KMS-11 (cell line): ENCODE measurements at regions not wholly inside any gene's neighbourhood (a gene's known extent, or its start where the extent isn't known, plus 50 kb on each side); places are given as distances from the start of the nearest gene placed in this dataset.

ENCODE experiments used
- H2AFZ ChIP-seq: fragments of 200-600 bp; sonication (generic); 2 replicates; pipeline ENCODE4 v1.6.1; 2016; ENCODE audit warnings: antibody characterized with exemption, mixed run types, low read depth
- H3K27ac ChIP-seq: fragments of 200-600 bp; sonication (generic); 2 replicates; pipeline ENCODE4 v1.6.1; 2016; ENCODE audit warnings: mild to moderate bottlenecking, mixed run types
- H3K27me3 ChIP-seq: fragments of 200-600 bp; sonication (generic); 2 replicates; pipeline ENCODE4 v1.6.1; 2017; ENCODE audit warnings: mild to moderate bottlenecking, low read depth, mixed run types, moderate library complexity; ENCODE audit not compliant: insufficient read depth
- H3K36me3 ChIP-seq: fragments of 200-600 bp; sonication (generic); 2 replicates; pipeline ENCODE4 v1.6.1; 2017; ENCODE audit warnings: mild to moderate bottlenecking, mixed run types; ENCODE audit not compliant: insufficient read depth
- H3K4me1 ChIP-seq: fragments of 200-600 bp; sonication (generic); 2 replicates; pipeline ENCODE4 v1.6.1; 2016; ENCODE audit warnings: mild to moderate bottlenecking, low read depth, mixed run types; ENCODE audit not compliant: poor library complexity, severe bottlenecking
- H3K4me2 ChIP-seq: fragments of 200-600 bp; sonication (generic); 2 replicates; pipeline ENCODE4 v1.7.0; 2016; ENCODE audit warnings: mild to moderate bottlenecking, mixed run types
- H3K4me3 ChIP-seq: fragments of 200-600 bp; sonication (generic); IDR thresholded peaks from 2 replicates; pipeline ENCODE4 v1.6.1; 2017; ENCODE audit warnings: low read depth, low read length, mixed read lengths; ENCODE audit not compliant: insufficient read depth
- H3K79me2 ChIP-seq: fragments of 200-600 bp; sonication (generic); 2 replicates; pipeline ENCODE4 v1.6.1; 2016; ENCODE audit warnings: low read depth, mixed run types; ENCODE audit not compliant: insufficient read depth
- H3K9ac ChIP-seq: fragments of 200-600 bp; sonication (generic); 2 replicates; pipeline ENCODE4 v1.6.1; 2016; ENCODE audit warnings: mild to moderate bottlenecking, mixed run types
- H4K20me1 ChIP-seq: fragments of 200-600 bp; sonication (generic); 2 replicates; pipeline ENCODE4 v1.6.1; 2016; ENCODE audit warnings: mild to moderate bottlenecking, mixed run types; ENCODE audit not compliant: insufficient read depth
- CTCF ChIP-seq: fragments of 200-600 bp; sonication (generic); conservative IDR thresholded peaks from 2 replicates; pipeline ENCODE4 v1.6.1; 2017; ENCODE audit warnings: low read depth, mild to moderate bottlenecking, antibody characterized with exemption, low read length, moderate library complexity, mixed read lengths

DNA sequence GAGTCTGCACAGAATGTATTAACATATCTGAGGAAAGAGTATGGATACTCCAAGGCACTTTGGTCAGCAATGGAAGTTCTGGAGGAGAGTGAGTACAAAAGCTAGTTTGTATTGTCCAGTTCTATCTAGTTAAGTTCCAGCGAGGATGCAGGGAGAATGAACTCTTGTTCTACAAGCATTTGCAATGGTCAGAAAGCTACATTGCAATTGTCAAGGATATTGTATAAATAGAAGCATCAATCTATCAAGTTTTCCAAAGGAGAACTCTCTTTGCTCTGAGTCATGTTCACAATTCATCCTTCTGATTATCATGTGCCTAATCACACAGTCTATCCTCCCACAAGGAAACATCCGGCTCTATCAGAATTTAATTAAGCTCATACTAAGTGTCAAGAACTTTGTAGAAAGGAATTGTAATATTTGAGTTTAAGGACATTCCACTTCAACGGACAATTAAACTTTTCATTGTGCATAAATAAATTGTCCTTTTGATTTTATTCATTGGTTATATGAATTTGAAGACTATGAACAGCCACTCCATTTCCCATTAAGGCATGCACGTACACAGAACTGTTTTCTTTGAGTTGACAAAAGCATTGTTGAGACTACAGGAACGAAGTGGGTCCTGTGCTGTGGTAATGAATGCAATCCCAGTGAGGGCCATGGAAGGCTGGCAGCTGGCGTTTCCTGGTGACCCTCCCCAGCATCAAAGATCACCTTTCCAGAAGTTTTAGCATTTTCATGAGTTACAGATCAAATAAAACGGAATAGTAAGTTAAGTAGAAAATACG lies 973.5 kb upstream of the GOT2 start:
- H3K4me3 ChIP-seq, result no peak overlapping the region
- no peaks in the 10 kb centered on the region for H3K36me3 ChIP-seq
- H3K4me2 ChIP-seq, result no peak overlapping the region
- no peak overlapping the region for H3K27ac ChIP-seq
- no peaks in the 10 kb centered on the region for H3K79me2 ChIP-seq
- no peak overlapping the region for H2AFZ ChIP-seq
- H3K9ac ChIP-seq, result no peak overlapping the region
- no peaks in the 10 kb centered on the region for H4K20me1 ChIP-seq
- H3K4me1 ChIP-seq, result no peaks in the 10 kb centered on the region
- no peak for TF ChIP-seq CTCF
- H3K27me3 ChIP-seq, result no peaks in the 10 kb centered on the region

GRCh38 chr16:59701963-59702930 lies 968.1 kb upstream of the GOT2 start:
- Histone ChIP-seq H3K36me3 (no peaks in the 10 kb centered on the region), H3K79me2 (no peaks in the 10 kb centered on the region), H3K4me3 (no peak overlapping the region), H3K27me3 (no peaks in the 10 kb centered on the region), H3K4me1 (no peaks in the 10 kb centered on the region), H4K20me1 (no peaks in the 10 kb centered on the region), H3K9ac (no peak overlapping the region), H3K4me2 (no peak overlapping the region), H3K27ac (no peak overlapping the region), H2AFZ (no peak overlapping the region)
- no peak for TF ChIP-seq CTCF

- no peak overlapping the region for H3K4me2 ChIP-seq
- H3K36me3 ChIP-seq, result no peaks in the 10 kb centered on the region
- no peaks in the 10 kb centered on the region for H3K4me1 ChIP-seq
- H3K27ac ChIP-seq, result no peak overlapping the region
- no peaks in the 10 kb centered on the region for H4K20me1 ChIP-seq
- H3K27me3 ChIP-seq, result no peaks in the 10 kb centered on the region
- no peak overlapping the region for H3K4me3 ChIP-seq
- no peak overlapping the region for H3K9ac ChIP-seq
- no peaks in the 10 kb centered on the region for H3K79me2 ChIP-seq
- no peak for TF ChIP-seq CTCF
- H2AFZ ChIP-seq, result no peak overlapping the region
Observed at GRCh38 chr16:59699786-59700185, 965.7 kb upstream of the GOT2 start.

GRCh38 chr16:59698346-59699020 lies 964.4 kb upstream of the GOT2 start:
- no peaks in the 10 kb centered on the region for H3K36me3 ChIP-seq
- no peaks in the 10 kb centered on the region for H3K79me2 ChIP-seq
- TF ChIP-seq CTCF, result no peak
- H3K9ac ChIP-seq, result no peak overlapping the region
- H4K20me1 ChIP-seq, result no peaks in the 10 kb centered on the region
- H2AFZ ChIP-seq, result no peak overlapping the region
- H3K4me2 ChIP-seq, result no peak overlapping the region
- no peak overlapping the region for H3K27ac ChIP-seq
- H3K4me3 ChIP-seq, result no peak overlapping the region
- no peaks in the 10 kb centered on the region for H3K4me1 ChIP-seq
- no peaks in the 10 kb centered on the region for H3K27me3 ChIP-seq
